GM19468 (cell line): ENCODE measurements at regions not wholly inside any gene's neighbourhood (a gene's known extent, or its start where the extent isn't known, plus 50 kb on each side); places are given as distances from the start of the nearest gene placed in this dataset.

Experiments
- ATAC-seq: cut with Tn5 transposase; IDR thresholded peaks from one replicate; pipeline ENCODE4 v1.9.1; 2021; ENCODE audit warnings: mild to moderate bottlenecking, moderate library complexity, moderate number of reproducible peaks; ENCODE audit not compliant: unreplicated experiment; ENCODE audit errors: extremely low read depth

DNA sequence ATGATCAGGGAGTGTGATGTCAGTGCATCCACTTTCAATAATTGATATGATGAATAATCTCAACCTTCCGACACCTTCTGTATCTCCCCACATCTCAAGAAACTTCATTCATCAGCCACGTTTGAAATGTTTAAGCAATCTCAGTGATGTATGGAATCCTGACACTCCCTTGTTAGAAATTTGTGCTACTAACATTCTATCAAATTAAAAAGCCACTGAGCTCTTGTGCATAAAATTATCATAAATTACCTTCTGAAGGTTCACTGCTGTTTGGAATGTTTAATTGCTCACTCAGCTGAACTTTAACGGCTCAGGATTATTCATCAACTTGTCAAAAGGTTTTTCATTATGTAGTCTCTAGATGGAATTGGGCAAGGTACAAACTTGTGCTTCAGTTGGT lies 108.4 kb upstream of the DPH6 start:
- no peak for ATAC-seq

GRCh38 chr15:35657679-35658311 lies 111.8 kb upstream of the DPH6 start:
- ATAC-seq, result no peak

DNA sequence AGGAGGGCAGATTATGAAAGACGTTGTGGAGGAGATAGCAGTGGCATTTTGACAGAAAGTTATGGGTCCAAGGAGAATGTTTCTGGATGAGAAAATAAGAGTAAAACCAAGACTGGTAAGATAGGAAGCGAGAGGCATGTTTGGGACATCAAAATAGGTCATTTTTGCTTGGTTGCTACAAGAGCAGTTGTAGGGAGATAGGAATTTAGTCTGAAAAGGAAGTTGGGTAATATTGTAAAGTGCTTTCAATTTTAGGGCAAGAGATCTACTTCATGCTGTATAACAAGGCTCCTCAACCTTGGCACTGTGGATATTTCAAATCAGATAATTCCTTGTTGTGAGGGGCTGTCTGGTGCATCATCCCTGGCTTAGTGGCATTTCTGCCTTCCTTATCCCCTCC lies 118.0 kb upstream of the DPH6 start:
- ATAC-seq, result no peak

GRCh38 chr15:35665896-35666536 lies 120.1 kb upstream of the DPH6 start:
- no peak for ATAC-seq

DNA sequence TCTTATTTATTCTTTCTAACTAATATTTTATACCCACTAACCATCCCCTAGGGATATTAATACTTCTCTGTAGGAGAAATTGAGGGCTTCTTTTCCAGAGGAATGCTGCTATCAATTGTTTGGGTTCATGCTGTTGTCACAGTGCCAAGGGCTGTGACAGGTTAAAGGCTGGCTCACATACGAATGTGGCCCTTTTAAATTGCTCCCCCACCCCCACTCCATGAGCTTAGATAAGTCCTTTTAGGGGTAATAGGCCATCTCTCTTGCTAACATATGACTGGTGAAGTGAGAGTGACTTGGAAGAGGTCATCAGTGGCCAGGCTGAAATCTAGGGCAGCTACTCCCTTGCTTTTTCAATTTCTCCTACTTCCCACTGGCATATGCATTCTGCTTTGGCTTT lies 121.9 kb upstream of the DPH6 start:
- ATAC-seq, result no peak

DNA sequence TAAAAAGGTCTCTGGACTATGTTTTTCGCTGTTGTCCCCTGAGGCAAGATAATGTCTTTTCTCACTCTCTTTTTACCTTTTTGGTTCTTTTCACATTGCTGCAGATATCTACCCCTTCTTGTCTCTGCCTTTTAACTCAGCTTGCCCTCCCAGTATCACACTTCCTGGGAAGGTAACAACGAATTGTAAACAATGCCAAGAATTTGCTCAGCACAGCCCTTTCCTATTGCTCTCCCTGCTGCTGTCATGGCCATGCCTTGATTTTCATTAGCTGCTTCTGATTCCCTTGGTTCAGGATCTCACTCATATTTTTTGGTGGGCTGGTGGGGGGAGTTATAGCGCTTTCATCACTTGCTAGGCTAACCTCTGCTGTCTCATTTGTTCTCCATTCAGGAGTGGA lies 123.1 kb upstream of the DPH6 start:
- ATAC-seq, result no peak

DNA sequence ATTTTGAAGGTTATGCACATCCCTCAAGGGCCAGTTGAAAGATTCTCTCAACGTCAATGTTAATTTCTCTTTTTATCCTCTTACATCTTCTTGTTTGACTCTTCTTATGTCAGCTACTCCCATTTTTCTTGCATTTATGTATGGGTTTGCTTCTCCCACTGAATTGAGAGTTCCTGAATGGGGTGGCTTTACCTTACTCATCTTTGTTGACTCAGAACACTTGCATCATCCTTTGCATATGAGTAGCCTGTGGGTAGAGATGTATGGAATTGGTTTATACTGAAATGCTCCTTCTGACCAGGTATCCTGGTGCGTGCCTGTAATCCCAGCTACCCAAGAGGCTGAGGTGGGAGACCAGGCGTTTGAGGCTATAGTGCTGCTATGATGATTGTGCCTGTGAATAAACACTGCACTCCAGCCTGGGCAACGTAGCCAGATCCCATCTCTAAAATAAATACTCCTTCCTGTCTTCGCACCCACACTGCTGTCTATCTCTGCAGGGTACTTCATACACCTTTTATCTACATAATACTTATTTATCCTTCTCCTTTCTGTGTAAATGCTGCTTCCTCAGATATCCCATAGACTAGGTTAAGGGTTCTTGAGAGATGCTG lies 123.6 kb upstream of the DPH6 start:
- no peak for ATAC-seq

DNA sequence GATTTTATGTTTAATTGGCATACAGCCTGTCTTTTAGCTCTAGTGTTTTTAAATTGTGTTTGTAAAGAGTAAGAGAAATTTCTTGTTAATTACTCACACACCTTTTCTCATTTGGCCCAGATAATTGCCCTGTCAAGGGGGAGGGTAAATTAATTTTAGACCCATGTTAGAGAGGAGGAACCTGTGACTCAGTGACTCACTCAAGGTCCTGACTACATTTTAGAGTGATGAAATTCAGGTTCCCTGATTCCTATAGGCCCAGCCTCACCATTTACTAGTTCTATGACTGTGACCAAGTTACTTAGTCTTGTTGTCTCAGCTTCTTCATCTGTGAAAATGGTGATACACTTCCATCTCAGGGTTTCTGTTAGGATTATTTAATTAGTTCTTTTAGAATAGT lies 125.2 kb upstream of the DPH6 start:
- ATAC-seq, result no peak

GRCh38 chr15:35671981-35672380 lies 126.0 kb upstream of the DPH6 start:
- no peak for ATAC-seq

- no peak for ATAC-seq
Observed at GRCh38 chr15:35673093-35673684, 127.2 kb upstream of the DPH6 start.

DNA sequence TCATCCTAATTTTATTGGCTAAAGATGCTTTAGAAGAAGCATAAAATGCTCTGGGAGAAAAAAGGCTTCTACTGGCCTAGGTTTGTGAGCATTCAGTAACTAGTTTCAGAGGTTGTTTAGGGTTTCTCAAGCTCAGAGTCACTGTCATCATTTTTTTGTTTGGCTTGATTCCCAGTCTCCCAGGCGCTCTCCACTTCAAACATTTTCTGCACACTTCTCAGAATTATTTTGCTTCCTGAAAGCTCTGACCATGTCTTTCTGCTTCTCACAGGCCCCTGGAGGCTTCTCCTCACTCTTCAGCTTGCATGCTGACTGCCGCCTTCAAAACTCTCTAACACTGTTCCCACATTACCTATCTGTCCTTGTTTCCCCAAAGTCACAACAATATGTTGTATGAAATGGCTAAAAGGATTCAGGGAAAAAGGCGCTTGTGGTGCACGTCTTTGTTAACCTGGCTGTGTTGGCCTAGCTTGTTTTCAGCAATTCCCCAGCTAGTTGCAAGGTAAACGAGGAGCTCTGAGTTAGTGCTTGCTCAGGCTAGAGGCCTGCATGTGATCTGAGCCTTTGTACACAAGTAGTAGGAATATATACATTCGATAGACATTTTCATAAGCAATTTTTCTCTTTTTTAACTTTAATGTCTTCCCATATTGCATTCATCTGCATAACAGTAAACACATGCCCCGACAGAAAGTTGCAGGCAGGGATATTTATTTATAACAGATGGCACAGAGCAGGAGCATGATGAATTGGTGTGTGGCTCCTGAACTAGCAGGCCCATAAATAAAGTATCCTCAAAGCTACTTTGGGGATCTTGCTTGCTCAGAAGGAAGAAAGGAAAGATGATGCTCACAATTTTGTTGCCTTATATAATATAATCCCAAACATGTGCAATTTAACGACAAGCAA lies 129.2 kb upstream of the DPH6 start:
- ATAC-seq, result no peak

GRCh38 chr15:35678774-35679173 lies 132.8 kb upstream of the DPH6 start:
- ATAC-seq, result no peak

- ATAC-seq, result no peak
Observed at GRCh38 chr15:35679186-35679585, 133.2 kb upstream of the DPH6 start.

GRCh38 chr15:35680951-35681350 lies 135.0 kb upstream of the DPH6 start:
- no peak for ATAC-seq

DNA sequence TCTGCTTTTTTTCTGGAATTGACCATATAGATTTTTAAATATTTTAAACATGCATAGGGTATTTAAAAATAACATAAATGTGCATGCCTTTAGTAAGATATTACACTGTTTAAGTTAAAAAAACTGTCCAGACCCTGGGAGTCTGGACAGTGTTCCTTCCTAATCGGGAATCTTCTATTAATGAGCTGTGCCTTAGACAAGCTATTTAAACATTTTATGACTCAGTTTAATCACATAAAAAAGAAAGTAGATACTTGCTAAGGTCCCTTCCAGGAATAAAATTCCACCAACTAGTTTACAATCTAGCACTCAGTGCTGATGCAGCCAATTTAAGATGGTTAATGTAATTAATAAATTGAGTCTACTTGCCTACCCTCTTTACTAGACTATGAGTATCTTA lies 140.4 kb upstream of the DPH6 start:
- ATAC-seq, result no peak

GRCh38 chr15:35689266-35689665 lies 143.3 kb upstream of the DPH6 start:
- ATAC-seq, result no peak

DNA sequence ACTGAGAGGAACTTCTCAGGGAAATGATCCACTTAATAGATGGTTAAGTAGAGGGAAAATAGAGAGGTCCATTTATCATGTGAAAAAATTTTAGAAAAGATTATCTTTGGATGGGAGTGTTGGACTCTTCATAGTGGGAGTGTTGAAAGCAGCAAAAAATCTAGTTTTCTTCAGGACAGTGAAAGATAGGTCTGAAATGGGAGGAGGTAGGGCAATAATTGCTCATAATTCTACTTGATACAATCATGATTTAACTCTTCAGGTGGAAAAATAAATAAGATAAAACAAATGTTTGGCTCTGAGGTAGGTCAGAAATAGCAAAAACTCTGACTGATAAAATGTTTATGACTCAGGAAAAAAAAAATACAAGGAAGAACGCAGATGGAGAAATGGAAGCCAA lies 144.1 kb upstream of the DPH6 start:
- no peak for ATAC-seq

DNA sequence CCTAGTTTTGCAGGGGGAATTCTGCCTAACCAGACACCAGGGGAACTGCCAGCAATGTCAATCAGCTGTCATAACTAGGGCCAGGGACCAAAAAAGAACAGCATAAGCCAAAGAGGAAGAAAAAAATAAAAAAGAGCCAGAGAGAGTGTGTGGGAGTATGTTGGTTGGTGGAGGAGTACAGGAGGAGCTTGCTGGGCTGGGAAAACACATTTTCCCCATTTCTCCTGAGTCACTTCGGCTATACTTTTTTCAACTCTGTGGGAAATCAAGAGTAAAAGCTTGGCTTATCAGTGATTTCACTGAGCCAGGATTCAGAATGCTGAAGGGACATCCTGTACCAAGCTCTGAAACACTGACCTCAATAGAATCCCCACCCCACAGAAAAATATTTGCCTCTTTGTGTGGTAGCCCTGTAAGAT lies 144.7 kb upstream of the DPH6 start:
- ATAC-seq, result no peak

DNA sequence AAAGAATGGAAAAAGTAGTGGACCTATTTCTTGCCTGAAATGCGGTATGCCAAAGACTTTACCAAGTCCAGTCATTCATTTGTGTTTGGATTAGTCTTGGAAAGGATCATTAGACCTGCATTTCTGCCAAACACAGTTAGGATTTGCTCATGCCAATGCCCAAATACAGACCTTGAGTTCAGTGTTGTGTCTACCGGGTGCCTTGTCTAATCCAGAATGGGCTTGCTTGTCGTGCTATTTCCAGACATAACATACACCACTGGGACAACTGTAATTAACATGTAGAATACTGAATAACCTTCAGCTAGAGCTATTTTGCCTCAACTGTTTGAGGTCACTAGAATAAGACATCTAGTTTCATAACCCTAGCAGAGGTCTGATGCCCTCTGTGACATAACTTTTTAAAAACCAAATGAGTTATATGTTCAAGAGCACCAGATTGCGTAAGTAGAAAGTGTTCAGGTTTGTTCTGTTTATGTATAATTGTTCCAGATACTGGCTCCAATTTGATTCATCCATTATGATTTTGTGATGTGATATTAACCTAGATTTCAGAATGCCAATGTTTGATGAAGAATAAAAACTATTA lies 145.3 kb upstream of the DPH6 start:
- no peak for ATAC-seq
